Trophoblast cell (in vitro differentiated cells and primary cell): ENCODE measurements at regions not wholly inside any gene's neighbourhood (a gene's known extent, or its start where the extent isn't known, plus 50 kb on each side); places are given as distances from the start of the nearest gene placed in this dataset.
A peak's percentile ranks its signal among the peaks of the same experiment; 100 is the strongest.

Source experiments
- DNase-seq, 2 donors: peaks; one replicate each; pipeline ENCODE4 v3.0.0-alpha.2; 2016
- H2AFZ ChIP-seq: 2 replicates; pipeline ENCODE4 v1.6.1; 2013; ENCODE audit warnings: low read length, moderate library complexity, mild to moderate bottlenecking; ENCODE audit not compliant: insufficient read depth, poor library complexity
- H2AK5ac ChIP-seq: 2 replicates; pipeline ENCODE4 v1.6.1; 2013; ENCODE audit warnings: mild to moderate bottlenecking, low read length
- H2BK120ac ChIP-seq: 2 replicates; pipeline ENCODE4 v1.6.1; 2013; ENCODE audit warnings: low read length, mild to moderate bottlenecking, moderate library complexity; ENCODE audit not compliant: insufficient read depth, poor library complexity
- H2BK12ac ChIP-seq: 2 replicates; pipeline ENCODE4 v1.6.1; 2013; ENCODE audit warnings: mild to moderate bottlenecking, low read length, moderate library complexity
- H2BK5ac ChIP-seq: 2 replicates; pipeline ENCODE4 v1.6.1; 2013; ENCODE audit warnings: low read length, low read depth, moderate library complexity, mild to moderate bottlenecking; ENCODE audit not compliant: poor library complexity
- H3K14ac ChIP-seq: 2 replicates; pipeline ENCODE4 v1.6.1; 2013; ENCODE audit warnings: mild to moderate bottlenecking, low read length
- H3K18ac ChIP-seq: 2 replicates; pipeline ENCODE4 v1.6.1; 2013; ENCODE audit warnings: mild to moderate bottlenecking, low read length
- H3K23ac ChIP-seq: 2 replicates; pipeline ENCODE4 v1.6.1; 2013; ENCODE audit warnings: low read length
- H3K27ac ChIP-seq: 2 replicates; pipeline ENCODE4 v1.5.1; 2013; ENCODE audit warnings: low read depth, mild to moderate bottlenecking, inconsistent platforms, low read length, moderate library complexity
- H3K27me3 ChIP-seq: 2 replicates; pipeline ENCODE4 v1.6.1; 2013; ENCODE audit warnings: inconsistent platforms, mild to moderate bottlenecking, low read length, moderate library complexity; ENCODE audit not compliant: insufficient read depth
- H3K36me3 ChIP-seq, 2 experiments: 1 replicate in 1 of 2; 2 replicates in 1 of 2; pipeline ENCODE4 v1.6.1; 2013; ENCODE audit warnings: low read length in 2 of 2, mild to moderate bottlenecking in 2 of 2, moderate library complexity in 1 of 2; ENCODE audit not compliant: insufficient read depth in 2 of 2, control insufficient read depth in 1 of 2
- H3K4ac ChIP-seq: 2 replicates; pipeline ENCODE4 v1.6.1; 2013; ENCODE audit warnings: low read depth, mild to moderate bottlenecking, low read length, moderate library complexity
- H3K4me1 ChIP-seq, 2 experiments: 1 replicate in 1 of 2; 2 replicates in 1 of 2; pipeline ENCODE4 v1.6.1; 2013; ENCODE audit warnings: low read length in 2 of 2, mild to moderate bottlenecking in 2 of 2, moderate library complexity in 1 of 2; ENCODE audit not compliant: insufficient read depth in 2 of 2, control insufficient read depth in 1 of 2
- H3K4me2 ChIP-seq: 2 replicates; pipeline ENCODE4 v1.6.1; 2013; ENCODE audit warnings: inconsistent platforms, mild to moderate bottlenecking, low read length, moderate library complexity
- H3K4me3 ChIP-seq: 2 replicates; pipeline ENCODE4 v1.5.1; 2013; ENCODE audit warnings: mild to moderate bottlenecking, low read depth, low read length, inconsistent platforms
- H3K79me1 ChIP-seq: one replicate; pipeline ENCODE4 v1.6.1; 2013; ENCODE audit warnings: low read length
- H3K79me2 ChIP-seq: 2 replicates; pipeline ENCODE4 v1.6.1; 2013; ENCODE audit warnings: low read length, mild to moderate bottlenecking; ENCODE audit not compliant: control insufficient read depth, insufficient read depth, poor library complexity
- H3K9ac ChIP-seq: 2 replicates; pipeline ENCODE4 v1.6.1; 2013; ENCODE audit warnings: mild to moderate bottlenecking, low read length
- H3K9me3 ChIP-seq: 2 replicates; pipeline ENCODE4 v1.6.1; 2013; ENCODE audit warnings: low read depth, mild to moderate bottlenecking, control low read depth, inconsistent platforms, low read length; ENCODE audit not compliant: insufficient read depth
- H4K12ac ChIP-seq: 2 replicates; pipeline ENCODE4 v1.6.1; 2013; ENCODE audit warnings: low read depth, mild to moderate bottlenecking, low read length, moderate library complexity
- H4K8ac ChIP-seq: 2 replicates; pipeline ENCODE4 v1.6.1; 2013; ENCODE audit warnings: low read depth, mild to moderate bottlenecking, low read length, moderate library complexity
- H4K91ac ChIP-seq: one replicate; pipeline ENCODE4 v1.6.1; 2013; ENCODE audit warnings: low read depth, mild to moderate bottlenecking, low read length, moderate library complexity
- WGBS: extraction: QIAGEN DNeasy Blood & Tissue Kit; methylation state at CpG from one replicate; pipeline ENCODE4 v1.1.7; 2013; ENCODE audit warnings: missing lambda C conversion rate; ENCODE audit not compliant: insufficient read length, insufficient coverage; ENCODE audit errors: extremely low coverage; 5-methylcytosine and 5-hydroxymethylcytosine counted together

DNA sequence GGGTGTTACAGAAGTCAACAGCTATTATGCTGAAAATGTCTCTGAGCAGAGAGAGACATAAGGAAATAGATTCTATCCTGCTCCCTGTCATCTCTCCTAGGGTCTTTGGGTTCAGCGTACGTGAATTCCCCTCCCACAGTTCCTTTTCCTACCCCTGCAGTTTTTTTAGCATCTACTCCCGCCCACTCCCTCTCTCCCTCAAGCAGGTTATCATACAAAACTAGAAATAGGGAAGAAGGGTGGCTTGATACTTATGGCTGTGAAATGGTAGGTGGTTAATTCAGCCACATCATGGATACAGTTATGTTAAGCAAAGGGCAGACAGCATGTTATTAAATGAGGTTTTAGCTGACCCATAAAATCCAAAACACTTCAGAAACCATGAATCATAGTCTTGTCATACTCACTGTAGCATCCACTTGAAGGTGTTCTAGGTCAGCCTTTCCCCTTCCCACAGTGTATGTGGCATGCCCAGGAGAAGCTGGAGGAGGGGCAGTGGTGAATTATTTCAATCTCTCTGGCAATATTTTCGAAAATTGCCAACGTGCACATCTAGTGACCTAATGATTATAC is 236.8 kb upstream of the SERP2 start:
- H3K4me1 ChIP-seq = peaks cover 3% of the 10 kb centered on the region in 2 experiments
- H2BK5ac ChIP-seq = no peak overlapping the region
- no peak for DNase-seq
- H3K36me3 ChIP-seq = no peaks in the 10 kb centered on the region
- H4K8ac ChIP-seq = no peak overlapping the region
- WGBS = no CpG with 5 or more reads among the region's 5 CpGs
- H3K4me3 ChIP-seq = no peak overlapping the region
- no peak overlapping the region for H3K9ac ChIP-seq
- no peak overlapping the region for H2AK5ac ChIP-seq
- H3K14ac ChIP-seq = no peak overlapping the region
- no peak overlapping the region for H3K4me2 ChIP-seq
- no peak overlapping the region for H2AFZ ChIP-seq
- H4K91ac ChIP-seq = no peak overlapping the region
- no peaks in the 10 kb centered on the region for H3K9me3 ChIP-seq
- no peak overlapping the region for H3K4ac ChIP-seq
- no peak overlapping the region for H2BK120ac ChIP-seq
- peaks cover 7% of the 10 kb centered on the region for H3K79me1 ChIP-seq
- no peaks in the 10 kb centered on the region for H3K27me3 ChIP-seq
- H3K27ac ChIP-seq = no peak overlapping the region
- H3K18ac ChIP-seq = no peak overlapping the region
- no peak overlapping the region for H2BK12ac ChIP-seq
- H3K23ac ChIP-seq = no peak overlapping the region
- no peak overlapping the region for H4K12ac ChIP-seq
- H3K79me2 ChIP-seq = peaks cover 4% of the 10 kb centered on the region

GRCh38 chr13:44137466-44137865 is 236.2 kb upstream of the SERP2 start:
- no peaks in the 10 kb centered on the region for H3K27me3 ChIP-seq
- no peak overlapping the region for H3K4me2 ChIP-seq
- no peak overlapping the region for H4K91ac ChIP-seq
- H3K9me3 ChIP-seq = no peaks in the 10 kb centered on the region
- H3K79me1 ChIP-seq = peaks cover 7% of the 10 kb centered on the region
- no peak overlapping the region for H3K4ac ChIP-seq
- peaks cover 6% of the 10 kb centered on the region for H3K79me2 ChIP-seq
- H2AFZ ChIP-seq = no peak overlapping the region
- no peak overlapping the region for H4K12ac ChIP-seq
- DNase-seq = peak in 1 of 2 donors; percentile 46
- no peak overlapping the region for H3K14ac ChIP-seq
- no peak overlapping the region for H4K8ac ChIP-seq
- no peak overlapping the region for H2BK12ac ChIP-seq
- no peak overlapping the region for H3K4me3 ChIP-seq
- H3K27ac ChIP-seq = no peak overlapping the region
- H3K4me1 ChIP-seq = peaks cover 3% of the 10 kb centered on the region in 2 experiments
- no peak overlapping the region for H2BK5ac ChIP-seq
- H3K23ac ChIP-seq = no peak overlapping the region
- no peak overlapping the region for H2BK120ac ChIP-seq
- no peak overlapping the region for H3K18ac ChIP-seq
- H2AK5ac ChIP-seq = no peak overlapping the region
- no peak overlapping the region for H3K9ac ChIP-seq
- WGBS = no CpG with 5 or more reads among the region's 1 CpG
- no peaks in the 10 kb centered on the region for H3K36me3 ChIP-seq

DNA sequence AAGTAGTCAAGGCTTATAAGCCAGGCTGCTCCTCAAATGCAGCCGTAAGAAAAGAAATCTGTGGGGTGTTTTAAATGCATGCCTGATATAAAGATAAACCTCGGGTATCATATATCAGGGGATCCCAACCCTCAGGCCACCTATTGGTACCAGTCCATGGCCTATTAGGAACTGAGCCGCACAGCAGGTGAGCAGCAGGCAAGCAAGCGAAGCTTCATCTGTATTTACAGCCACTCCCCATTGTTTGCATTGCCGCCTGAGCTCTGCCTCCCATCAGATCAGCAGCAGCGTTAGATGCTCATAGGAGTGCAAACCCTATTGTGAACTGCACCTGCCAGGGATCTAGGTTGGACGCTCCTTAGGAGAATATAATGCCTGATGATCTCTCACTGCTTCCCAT is 233.5 kb upstream of the SERP2 start:
- H3K4me3 ChIP-seq = no peak overlapping the region
- no peak overlapping the region for H3K23ac ChIP-seq
- H2AFZ ChIP-seq = no peak overlapping the region
- H3K9ac ChIP-seq = no peak overlapping the region
- WGBS = no CpG with 5 or more reads among the region's 7 CpGs
- H3K79me2 ChIP-seq = peaks cover 6% of the 10 kb centered on the region
- no peaks in the 10 kb centered on the region for H3K9me3 ChIP-seq
- no peak overlapping the region for H3K14ac ChIP-seq
- no peak for DNase-seq
- no peak overlapping the region for H2AK5ac ChIP-seq
- no peaks in the 10 kb centered on the region for H3K36me3 ChIP-seq
- H3K4me2 ChIP-seq = no peak overlapping the region
- peaks cover 3% of the 10 kb centered on the region in 2 experiments for H3K4me1 ChIP-seq
- no peak overlapping the region for H4K8ac ChIP-seq
- no peak overlapping the region for H2BK12ac ChIP-seq
- H3K79me1 ChIP-seq = peaks cover 7% of the 10 kb centered on the region
- no peak overlapping the region for H4K91ac ChIP-seq
- H2BK120ac ChIP-seq = no peak overlapping the region
- H3K27me3 ChIP-seq = no peaks in the 10 kb centered on the region
- H3K4ac ChIP-seq = no peak overlapping the region
- no peak overlapping the region for H3K18ac ChIP-seq
- H2BK5ac ChIP-seq = no peak overlapping the region
- no peak overlapping the region for H3K27ac ChIP-seq
- no peak overlapping the region for H4K12ac ChIP-seq

DNA sequence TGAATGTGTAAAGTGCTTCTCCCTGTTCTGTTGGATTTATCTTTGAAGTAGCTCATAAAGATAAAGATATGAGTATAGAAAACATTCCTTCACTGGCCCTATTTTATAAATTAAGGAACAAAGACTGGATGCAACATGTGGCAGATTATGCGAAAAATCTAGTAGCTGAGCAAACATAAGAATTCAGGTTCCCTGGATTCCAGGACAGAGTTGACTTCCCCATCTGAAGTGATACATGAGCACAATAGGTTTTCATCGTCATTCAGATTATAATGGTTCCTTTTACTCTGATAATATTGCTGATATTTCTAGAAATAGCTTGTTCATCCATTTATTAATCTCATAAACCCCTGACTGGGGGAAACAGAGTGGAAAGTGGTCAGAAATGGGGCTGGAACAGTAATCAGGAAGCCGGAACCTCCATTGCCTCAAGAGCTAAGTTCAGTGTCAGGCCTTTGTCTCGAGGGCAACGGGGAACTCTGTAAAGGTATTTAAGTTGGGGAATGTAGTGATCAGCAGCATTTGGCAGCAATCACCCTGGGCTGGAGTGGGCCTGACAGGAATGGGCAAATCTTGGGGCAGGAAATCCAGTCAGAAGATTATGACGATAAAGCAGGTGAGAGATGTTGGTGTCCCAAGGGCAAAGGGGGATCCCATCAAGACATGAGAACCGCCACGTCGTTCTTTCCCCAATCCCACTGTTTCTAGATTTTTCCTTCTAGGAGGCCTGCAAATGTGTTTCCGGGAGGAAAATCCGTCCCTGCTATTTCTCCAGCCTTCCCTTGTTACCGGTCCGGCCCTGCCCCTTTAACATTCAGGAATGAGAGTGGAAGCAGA is 232.5 kb upstream of the SERP2 start:
- Histone ChIP-seq H2BK5ac (peak overlapping the region; percentile 95), H2AK5ac (peak overlapping the region; percentile 97), H3K4me2 (peak overlapping the region; percentile 64), H3K79me2 (peaks cover 6% of the 10 kb centered on the region), H4K8ac (peak overlapping the region; percentile 97), H4K12ac (peak overlapping the region; percentile 91), H3K79me1 (peaks cover 7% of the 10 kb centered on the region), H3K18ac (peak overlapping the region; percentile 85), H2BK120ac (peak overlapping the region; percentile 65), H3K9ac (peak overlapping the region; percentile 89), H3K4me1 (peaks cover 3% of the 10 kb centered on the region in 2 experiments), H3K36me3 (no peaks in the 10 kb centered on the region), H3K27me3 (no peaks in the 10 kb centered on the region), H3K4ac (peak overlapping the region; percentile 31), H4K91ac (peak overlapping the region; percentile 95), H3K9me3 (no peaks in the 10 kb centered on the region), H3K4me3 (peak overlapping the region; percentile 69), H3K23ac (no peak overlapping the region), H3K14ac (peak overlapping the region; percentile 97), H2BK12ac (no peak overlapping the region), H2AFZ (peak overlapping the region; percentile 75), H3K27ac (peak overlapping the region; percentile 90)
- peak in 1 of 2 donors; percentile 57 for DNase-seq
- WGBS = no CpG with 5 or more reads among the region's 13 CpGs
